ENCODE measurements at regions not wholly inside any gene's neighbourhood (a gene's known extent, or its start where the extent isn't known, plus 50 kb on each side); places are given as distances from the start of the nearest gene placed in this dataset.

DNA sequence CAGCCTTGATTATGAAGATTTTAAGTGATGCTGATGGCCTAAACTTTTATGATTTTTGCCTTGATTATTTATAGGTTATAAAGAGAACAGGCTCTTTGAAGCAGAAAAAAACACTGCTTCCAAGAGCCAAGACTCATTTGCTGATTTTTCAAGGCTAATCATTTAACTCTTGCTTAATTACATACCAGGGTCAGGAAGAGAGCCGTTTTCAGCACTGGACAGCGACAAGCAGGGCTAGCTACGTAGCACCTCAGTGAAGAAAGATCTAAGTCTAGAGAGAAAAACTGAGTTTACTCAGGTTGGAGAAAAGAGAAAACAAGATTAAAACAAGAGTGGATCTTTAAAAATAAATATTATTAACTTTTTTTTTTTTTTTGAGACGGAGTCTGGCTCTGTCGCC lies 615.4 kb upstream of the B3GAT1 start:
- DNase-seq (ENCODE audit: low read depth, low spot score) = no peak
- ChIA-PET RAD21 (ENCODE audit: low non-redundant PET in 1 of 2, low total read pairs in 2 of 2, uncharacterized antibody in 2 of 2, unreplicated experiment in 2 of 2) (no interaction called here), POLR2A (no interaction called here), CTCF (no interaction called here)
- H3K9me3 ChIP-seq (ENCODE audit: control insufficient read depth in 1 of 2, insufficient read depth in 1 of 2, low read depth in 1 of 2, low read length in 2 of 2) = no peaks in the 10 kb centered on the region
- no peak for TF ChIP-seq YY1 (IDR thresholded peaks at IDR 0.05; ENCODE audit: extremely low read depth, insufficient replicate concordance, low read depth, low read length)
- TF ChIP-seq, protein P1, sequence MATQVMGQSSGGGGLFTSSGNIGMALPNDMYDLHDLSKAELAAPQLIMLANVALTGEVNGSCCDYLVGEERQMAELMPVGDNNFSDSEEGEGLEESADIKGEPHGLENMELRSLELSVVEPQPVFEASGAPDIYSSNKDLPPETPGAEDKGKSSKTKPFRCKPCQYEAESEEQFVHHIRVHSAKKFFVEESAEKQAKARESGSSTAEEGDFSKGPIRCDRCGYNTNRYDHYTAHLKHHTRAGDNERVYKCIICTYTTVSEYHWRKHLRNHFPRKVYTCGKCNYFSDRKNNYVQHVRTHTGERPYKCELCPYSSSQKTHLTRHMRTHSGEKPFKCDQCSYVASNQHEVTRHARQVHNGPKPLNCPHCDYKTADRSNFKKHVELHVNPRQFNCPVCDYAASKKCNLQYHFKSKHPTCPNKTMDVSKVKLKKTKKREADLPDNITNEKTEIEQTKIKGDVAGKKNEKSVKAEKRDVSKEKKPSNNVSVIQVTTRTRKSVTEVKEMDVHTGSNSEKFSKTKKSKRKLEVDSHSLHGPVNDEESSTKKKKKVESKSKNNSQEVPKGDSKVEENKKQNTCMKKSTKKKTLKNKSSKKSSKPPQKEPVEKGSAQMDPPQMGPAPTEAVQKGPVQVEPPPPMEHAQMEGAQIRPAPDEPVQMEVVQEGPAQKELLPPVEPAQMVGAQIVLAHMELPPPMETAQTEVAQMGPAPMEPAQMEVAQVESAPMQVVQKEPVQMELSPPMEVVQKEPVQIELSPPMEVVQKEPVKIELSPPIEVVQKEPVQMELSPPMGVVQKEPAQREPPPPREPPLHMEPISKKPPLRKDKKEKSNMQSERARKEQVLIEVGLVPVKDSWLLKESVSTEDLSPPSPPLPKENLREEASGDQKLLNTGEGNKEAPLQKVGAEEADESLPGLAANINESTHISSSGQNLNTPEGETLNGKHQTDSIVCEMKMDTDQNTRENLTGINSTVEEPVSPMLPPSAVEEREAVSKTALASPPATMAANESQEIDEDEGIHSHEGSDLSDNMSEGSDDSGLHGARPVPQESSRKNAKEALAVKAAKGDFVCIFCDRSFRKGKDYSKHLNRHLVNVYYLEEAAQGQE (IDR thresholded peaks at IDR 0.05; ENCODE audit: low read depth) = peak; percentile 83
- H3K27ac ChIP-seq (ENCODE audit: low read depth, low read length) = no peak overlapping the region
- no peaks in the 10 kb centered on the region for H3K9me2 ChIP-seq (ENCODE audit: insufficient read depth)
- H3K9ac ChIP-seq (ENCODE audit: low read length) = no peak overlapping the region
- no peak overlapping the region for H3K4me2 ChIP-seq (ENCODE audit: low read length)
- intact Hi-C loops (cut with micrococcal nuclease) = no loop called here
- peaks cover 7% of the 10 kb centered on the region; the same call in 1 of the 2 replicates for H3K27me3 ChIP-seq (ENCODE audit: insufficient read depth, low read length)
- H3K4me1 ChIP-seq (ENCODE audit: control insufficient read depth in 1 of 2, insufficient read depth in 2 of 2, low read length in 2 of 2) = no peaks in the 10 kb centered on the region
- no peak overlapping the region for H3K4me3 ChIP-seq (replicated peaks in 1 of 2; ENCODE audit: low read depth in 1 of 2, low read length in 2 of 2)
- no peaks in the 10 kb centered on the region for H4K20me1 ChIP-seq (ENCODE audit: insufficient read depth)
- H3K36me3 ChIP-seq (ENCODE audit: control insufficient read depth in 1 of 2, insufficient read depth in 2 of 2, low read length in 2 of 2) = no peaks in the 10 kb centered on the region
- no TSS peak for BruUV-seq (replicated peaks)
- ATAC-seq = no peak
- no peaks in the 10 kb centered on the region for H3K79me2 ChIP-seq (ENCODE audit: insufficient read depth, low read length)
- no peak overlapping the region for H2AFZ ChIP-seq (ENCODE audit: low read depth, low read length, poor library complexity, severe bottlenecking)

GRCh38 chr11:135023499-135023898 lies 611.5 kb upstream of the B3GAT1 start:
- H3K9me2 ChIP-seq (ENCODE audit: insufficient read depth) = no peaks in the 10 kb centered on the region
- H4K20me1 ChIP-seq (ENCODE audit: insufficient read depth) = no peaks in the 10 kb centered on the region
- H3K9me3 ChIP-seq (ENCODE audit: control insufficient read depth in 1 of 2, insufficient read depth in 1 of 2, low read depth in 1 of 2, low read length in 2 of 2) = no peaks in the 10 kb centered on the region
- no peak overlapping the region for H3K9ac ChIP-seq (ENCODE audit: low read length)
- BruUV-seq (replicated peaks) = no TSS peak
- ChIA-PET RAD21 (ENCODE audit: low non-redundant PET in 1 of 2, low total read pairs in 2 of 2, uncharacterized antibody in 2 of 2, unreplicated experiment in 2 of 2) (no interaction called here), POLR2A (no interaction called here), CTCF (no interaction called here)
- intact Hi-C loops (cut with micrococcal nuclease) = no loop called here
- ATAC-seq (no peak), DNase-seq (ENCODE audit: low read depth, low spot score) (no peak)
- H3K27me3 ChIP-seq (ENCODE audit: insufficient read depth, low read length) = peaks cover 2% of the 10 kb centered on the region; the same call in 1 of the 2 replicates
- no peak overlapping the region for H3K4me2 ChIP-seq (ENCODE audit: low read length)
- H3K27ac ChIP-seq (ENCODE audit: low read depth, low read length) = no peak overlapping the region
- H3K36me3 ChIP-seq (ENCODE audit: control insufficient read depth in 1 of 2, insufficient read depth in 2 of 2, low read length in 2 of 2) = no peaks in the 10 kb centered on the region
- no peak overlapping the region for H3K4me3 ChIP-seq (replicated peaks in 1 of 2; ENCODE audit: low read depth in 1 of 2, low read length in 2 of 2)
- no peaks in the 10 kb centered on the region for H3K79me2 ChIP-seq (ENCODE audit: insufficient read depth, low read length)
- no peaks in the 10 kb centered on the region for H3K4me1 ChIP-seq (ENCODE audit: control insufficient read depth in 1 of 2, insufficient read depth in 2 of 2, low read length in 2 of 2)
- no peak overlapping the region for H2AFZ ChIP-seq (ENCODE audit: low read depth, low read length, poor library complexity, severe bottlenecking)
- TF ChIP-seq EZH2 (IDR thresholded peaks at IDR 0.05) = no peak
- TF ChIP-seq EZH2phosphoT487 (IDR thresholded peaks at IDR 0.05; ENCODE audit: borderline replicate concordance) = no peak
- TF ChIP-seq, protein P2, sequence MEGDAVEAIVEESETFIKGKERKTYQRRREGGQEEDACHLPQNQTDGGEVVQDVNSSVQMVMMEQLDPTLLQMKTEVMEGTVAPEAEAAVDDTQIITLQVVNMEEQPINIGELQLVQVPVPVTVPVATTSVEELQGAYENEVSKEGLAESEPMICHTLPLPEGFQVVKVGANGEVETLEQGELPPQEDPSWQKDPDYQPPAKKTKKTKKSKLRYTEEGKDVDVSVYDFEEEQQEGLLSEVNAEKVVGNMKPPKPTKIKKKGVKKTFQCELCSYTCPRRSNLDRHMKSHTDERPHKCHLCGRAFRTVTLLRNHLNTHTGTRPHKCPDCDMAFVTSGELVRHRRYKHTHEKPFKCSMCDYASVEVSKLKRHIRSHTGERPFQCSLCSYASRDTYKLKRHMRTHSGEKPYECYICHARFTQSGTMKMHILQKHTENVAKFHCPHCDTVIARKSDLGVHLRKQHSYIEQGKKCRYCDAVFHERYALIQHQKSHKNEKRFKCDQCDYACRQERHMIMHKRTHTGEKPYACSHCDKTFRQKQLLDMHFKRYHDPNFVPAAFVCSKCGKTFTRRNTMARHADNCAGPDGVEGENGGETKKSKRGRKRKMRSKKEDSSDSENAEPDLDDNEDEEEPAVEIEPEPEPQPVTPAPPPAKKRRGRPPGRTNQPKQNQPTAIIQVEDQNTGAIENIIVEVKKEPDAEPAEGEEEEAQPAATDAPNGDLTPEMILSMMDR (IDR thresholded peaks at IDR 0.05 in 2 of 3, conservative IDR thresholded peaks at IDR 0.05 in 1 of 3; ENCODE audit: borderline replicate concordance in 1 of 3, insufficient read depth in 1 of 3, low read depth in 2 of 3, low read length in 2 of 3) = no peak
- TF ChIP-seq SP1 (IDR thresholded peaks at IDR 0.05; ENCODE audit: low read depth) = no peak
- TF ChIP-seq, protein P3, sequence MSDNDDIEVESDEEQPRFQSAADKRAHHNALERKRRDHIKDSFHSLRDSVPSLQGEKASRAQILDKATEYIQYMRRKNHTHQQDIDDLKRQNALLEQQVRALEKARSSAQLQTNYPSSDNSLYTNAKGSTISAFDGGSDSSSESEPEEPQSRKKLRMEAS (IDR thresholded peaks at IDR 0.05) = no peak
- TF ChIP-seq, protein P4, sequence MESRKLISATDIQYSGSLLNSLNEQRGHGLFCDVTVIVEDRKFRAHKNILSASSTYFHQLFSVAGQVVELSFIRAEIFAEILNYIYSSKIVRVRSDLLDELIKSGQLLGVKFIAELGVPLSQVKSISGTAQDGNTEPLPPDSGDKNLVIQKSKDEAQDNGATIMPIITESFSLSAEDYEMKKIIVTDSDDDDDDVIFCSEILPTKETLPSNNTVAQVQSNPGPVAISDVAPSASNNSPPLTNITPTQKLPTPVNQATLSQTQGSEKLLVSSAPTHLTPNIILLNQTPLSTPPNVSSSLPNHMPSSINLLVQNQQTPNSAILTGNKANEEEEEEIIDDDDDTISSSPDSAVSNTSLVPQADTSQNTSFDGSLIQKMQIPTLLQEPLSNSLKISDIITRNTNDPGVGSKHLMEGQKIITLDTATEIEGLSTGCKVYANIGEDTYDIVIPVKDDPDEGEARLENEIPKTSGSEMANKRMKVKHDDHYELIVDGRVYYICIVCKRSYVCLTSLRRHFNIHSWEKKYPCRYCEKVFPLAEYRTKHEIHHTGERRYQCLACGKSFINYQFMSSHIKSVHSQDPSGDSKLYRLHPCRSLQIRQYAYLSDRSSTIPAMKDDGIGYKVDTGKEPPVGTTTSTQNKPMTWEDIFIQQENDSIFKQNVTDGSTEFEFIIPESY (IDR thresholded peaks at IDR 0.05; ENCODE audit: extremely low read depth, insufficient replicate concordance, low read length) = no peak
- TF ChIP-seq CBX3 (IDR thresholded peaks at IDR 0.05; ENCODE audit: low read depth) = no peak
- no peak for TF ChIP-seq SIN3A (IDR thresholded peaks at IDR 0.05; ENCODE audit: low read depth)
- TF ChIP-seq YY1 (IDR thresholded peaks at IDR 0.05; ENCODE audit: extremely low read depth, insufficient replicate concordance, low read depth, low read length) = no peak
- TF ChIP-seq JUND (IDR thresholded peaks at IDR 0.05) = no peak
- TF ChIP-seq EGR1 (IDR thresholded peaks at IDR 0.05; ENCODE audit: low read depth) = no peak
- TF ChIP-seq ZNF274 (IDR thresholded peaks at IDR 0.05; ENCODE audit: low read depth, low read length) = no peak

Measured in HCT116 (cell line).